Osteoblast (primary cell): ENCODE measurements at regions not wholly inside any gene's neighbourhood (a gene's known extent, or its start where the extent isn't known, plus 50 kb on each side); places are given as distances from the start of the nearest gene placed in this dataset.
A peak's percentile ranks its signal among the peaks of the same experiment; 100 is the strongest.

Source experiments
- DNase-seq: peaks from one replicate; pipeline ENCODE4 v3.0.0; 2011; ENCODE audit warnings: low spot score, mixed read lengths; ENCODE audit not compliant: insufficient read length; ENCODE audit errors: missing footprints
- H2AFZ ChIP-seq: 2 replicates; pipeline ENCODE4 v1.6.0; 2011; ENCODE audit warnings: mild to moderate bottlenecking, low read length
- H3K27ac ChIP-seq: 2 replicates; pipeline ENCODE4 v1.5.1; 2011; ENCODE audit warnings: mild to moderate bottlenecking, low read depth, low read length, moderate library complexity
- H3K27me3 ChIP-seq: 2 replicates; pipeline ENCODE4 v1.6.0; 2012; ENCODE audit warnings: mild to moderate bottlenecking, control low read depth, inconsistent platforms, low read length, moderate library complexity; ENCODE audit not compliant: insufficient read depth
- H3K36me3 ChIP-seq: 2 replicates; pipeline ENCODE4 v1.5.1; 2011; ENCODE audit warnings: mild to moderate bottlenecking, low read length, control low read depth, moderate library complexity; ENCODE audit not compliant: insufficient read depth
- H3K4me1 ChIP-seq: 2 replicates; pipeline ENCODE4 v1.5.1; 2011; ENCODE audit warnings: mild to moderate bottlenecking, low read length, control low read depth, moderate library complexity; ENCODE audit not compliant: insufficient read depth
- H3K4me2 ChIP-seq: 2 replicates; pipeline ENCODE4 v1.6.0; 2011; ENCODE audit warnings: mild to moderate bottlenecking, low read length; ENCODE audit not compliant: insufficient read depth
- H3K4me3 ChIP-seq: fragments of 200-600 bp; sonication (generic); 3 replicates; pipeline ENCODE4 v1.5.1; 2012; ENCODE audit warnings: mild to moderate bottlenecking, low read length, inconsistent platforms; ENCODE audit not compliant: insufficient read depth
- H3K79me2 ChIP-seq: 2 replicates; pipeline ENCODE4 v1.6.0; 2012; ENCODE audit warnings: mild to moderate bottlenecking, low read length, control low read depth, inconsistent platforms; ENCODE audit not compliant: insufficient read depth
- H3K9me3 ChIP-seq: 2 replicates; pipeline ENCODE4 v1.5.1; 2011; ENCODE audit warnings: low read depth, low read length, control low read depth
- H4K20me1 ChIP-seq: 2 replicates; pipeline ENCODE4 v1.6.0; 2012; ENCODE audit warnings: mild to moderate bottlenecking, low read length, control low read depth; ENCODE audit not compliant: insufficient read depth
- TF ChIP-seq, protein P1 (sequence below): IDR thresholded peaks from 2 replicates; pipeline ENCODE4 v1.5.1; 2011; ENCODE audit warnings: mild to moderate bottlenecking, low read depth, low read length, moderate library complexity; ENCODE audit errors: extremely low read depth

DNA sequence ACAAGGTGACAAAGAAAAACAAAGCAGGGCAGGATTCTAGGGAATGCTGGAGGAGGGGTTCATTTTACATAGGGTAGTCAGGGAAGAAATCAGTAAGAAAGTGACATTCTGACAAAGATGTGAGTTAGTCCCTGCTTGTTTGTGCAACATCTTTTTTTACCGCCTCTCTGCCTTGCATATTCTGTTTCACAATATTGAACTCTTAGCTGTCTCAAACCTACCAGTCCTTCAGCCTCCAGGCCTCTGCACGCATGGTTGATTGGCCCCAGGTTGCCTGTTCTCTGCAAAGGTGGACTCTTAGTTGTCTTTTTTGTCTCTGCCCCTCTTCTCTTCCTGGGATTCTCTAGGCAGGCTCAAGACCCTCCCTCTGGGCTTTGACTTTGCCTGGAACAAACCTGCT is 152.2 kb upstream of the RUNX1 start:
- Histone ChIP-seq H3K79me2 (no peaks in the 10 kb centered on the region), H3K36me3 (no peaks in the 10 kb centered on the region), H3K4me2 (no peak overlapping the region), H3K4me1 (peaks cover 45% of the 10 kb centered on the region), H3K9me3 (no peaks in the 10 kb centered on the region), H2AFZ (no peak overlapping the region), H3K27ac (no peak overlapping the region), H4K20me1 (no peaks in the 10 kb centered on the region), H3K27me3 (no peaks in the 10 kb centered on the region), H3K4me3 (no peak overlapping the region)
- DNase-seq, result no peak
- TF ChIP-seq, protein P1, sequence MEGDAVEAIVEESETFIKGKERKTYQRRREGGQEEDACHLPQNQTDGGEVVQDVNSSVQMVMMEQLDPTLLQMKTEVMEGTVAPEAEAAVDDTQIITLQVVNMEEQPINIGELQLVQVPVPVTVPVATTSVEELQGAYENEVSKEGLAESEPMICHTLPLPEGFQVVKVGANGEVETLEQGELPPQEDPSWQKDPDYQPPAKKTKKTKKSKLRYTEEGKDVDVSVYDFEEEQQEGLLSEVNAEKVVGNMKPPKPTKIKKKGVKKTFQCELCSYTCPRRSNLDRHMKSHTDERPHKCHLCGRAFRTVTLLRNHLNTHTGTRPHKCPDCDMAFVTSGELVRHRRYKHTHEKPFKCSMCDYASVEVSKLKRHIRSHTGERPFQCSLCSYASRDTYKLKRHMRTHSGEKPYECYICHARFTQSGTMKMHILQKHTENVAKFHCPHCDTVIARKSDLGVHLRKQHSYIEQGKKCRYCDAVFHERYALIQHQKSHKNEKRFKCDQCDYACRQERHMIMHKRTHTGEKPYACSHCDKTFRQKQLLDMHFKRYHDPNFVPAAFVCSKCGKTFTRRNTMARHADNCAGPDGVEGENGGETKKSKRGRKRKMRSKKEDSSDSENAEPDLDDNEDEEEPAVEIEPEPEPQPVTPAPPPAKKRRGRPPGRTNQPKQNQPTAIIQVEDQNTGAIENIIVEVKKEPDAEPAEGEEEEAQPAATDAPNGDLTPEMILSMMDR, result no peak

DNA sequence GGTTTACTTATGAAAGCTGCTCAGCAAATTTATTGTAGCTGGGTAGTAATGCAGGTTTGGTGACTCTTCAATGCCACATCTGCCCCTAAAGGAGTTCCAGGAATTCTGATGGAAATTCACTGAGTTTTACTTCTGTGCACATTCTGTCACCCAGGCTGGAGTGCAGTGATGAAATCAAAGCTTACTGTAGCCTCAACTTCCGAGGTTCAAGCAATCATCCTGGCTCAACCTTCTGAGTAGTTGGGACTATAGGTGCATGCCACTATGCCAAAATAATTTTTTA is 150.6 kb upstream of the RUNX1 start:
- H3K27ac ChIP-seq, result no peak overlapping the region
- no peaks in the 10 kb centered on the region for H4K20me1 ChIP-seq
- H3K4me1 ChIP-seq, result peaks cover 33% of the 10 kb centered on the region
- DNase-seq, result no peak
- H3K27me3 ChIP-seq, result no peaks in the 10 kb centered on the region
- H3K4me2 ChIP-seq, result no peak overlapping the region
- TF ChIP-seq, protein P1, result no peak
- no peaks in the 10 kb centered on the region for H3K9me3 ChIP-seq
- no peaks in the 10 kb centered on the region for H3K79me2 ChIP-seq
- no peak overlapping the region for H3K4me3 ChIP-seq
- H2AFZ ChIP-seq, result no peak overlapping the region
- H3K36me3 ChIP-seq, result no peaks in the 10 kb centered on the region

DNA sequence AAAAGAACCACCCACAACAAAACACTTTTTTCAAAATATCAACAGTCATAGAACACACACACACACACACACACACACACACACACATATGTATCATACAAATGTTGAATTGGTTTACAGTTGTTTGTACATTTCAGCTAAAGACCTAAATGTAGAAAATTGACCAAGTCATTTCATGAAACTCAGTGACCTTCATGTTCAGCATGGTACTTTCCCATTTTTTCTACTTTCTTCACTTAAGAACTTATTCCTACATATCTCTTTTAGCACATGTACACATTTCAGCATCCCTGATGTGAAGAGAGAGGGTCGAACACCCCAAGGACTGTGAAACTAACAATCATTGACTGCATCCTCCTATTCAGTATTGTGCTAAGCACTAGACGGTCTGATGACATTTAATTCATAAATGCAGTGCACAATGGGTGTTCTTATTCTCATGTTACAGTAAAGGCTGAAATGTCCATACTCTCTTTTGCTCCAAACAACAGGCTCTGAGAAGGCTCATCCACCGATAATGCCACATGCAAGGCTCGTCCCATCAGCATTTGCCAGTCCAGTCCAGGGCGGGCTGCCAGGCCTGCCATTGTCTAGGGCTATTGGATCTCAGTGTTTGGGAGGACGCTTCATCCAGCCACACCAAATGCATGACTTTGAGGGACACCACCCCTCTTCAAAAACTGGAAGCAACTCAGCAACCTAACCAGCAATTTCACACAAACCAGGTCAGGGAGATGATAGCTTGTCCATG is 150.1 kb upstream of the RUNX1 start:
- Histone ChIP-seq H2AFZ (no peak overlapping the region), H4K20me1 (no peaks in the 10 kb centered on the region), H3K79me2 (no peaks in the 10 kb centered on the region), H3K9me3 (no peaks in the 10 kb centered on the region), H3K36me3 (no peaks in the 10 kb centered on the region), H3K27me3 (no peaks in the 10 kb centered on the region), H3K4me3 (no peak overlapping the region), H3K4me1 (peaks cover 33% of the 10 kb centered on the region), H3K27ac (peak overlapping the region; percentile 84), H3K4me2 (no peak overlapping the region)
- TF ChIP-seq, protein P1, result no peak
- DNase-seq, result no peak

GRCh38 chr21:35198565-35198964 is 149.5 kb upstream of the RUNX1 start:
- Histone ChIP-seq H4K20me1 (no peaks in the 10 kb centered on the region), H3K4me2 (peak overlapping the region; percentile 37), H3K27me3 (no peaks in the 10 kb centered on the region), H2AFZ (no peak overlapping the region), H3K27ac (peak overlapping the region; percentile 84), H3K36me3 (no peaks in the 10 kb centered on the region), H3K9me3 (no peaks in the 10 kb centered on the region), H3K4me1 (peaks cover 27% of the 10 kb centered on the region), H3K4me3 (no peak overlapping the region), H3K79me2 (no peaks in the 10 kb centered on the region)
- TF ChIP-seq, protein P1, result no peak
- DNase-seq, result no peak
